HEK293 (cell line): ENCODE measurements at regions not wholly inside any gene's neighbourhood (a gene's known extent, or its start where the extent isn't known, plus 50 kb on each side); places are given as distances from the start of the nearest gene placed in this dataset.

ENCODE experiments used
- CTCF ChIP-seq: fragments of 450-650 bp; formaldehyde crosslinking; IDR thresholded peaks from 2 replicates; pipeline ENCODE4 v1.5.1; 2016; ENCODE audit warnings: missing biosample characterization, missing genetic modification characterization
- GLI4 ChIP-seq: fragments of 450-650 bp; formaldehyde crosslinking; IDR thresholded peaks from 2 replicates; pipeline ENCODE4 v1.5.1; 2016; ENCODE audit warnings: missing biosample characterization, missing genetic modification characterization
- TF ChIP-seq, protein P1 (sequence below): fragments of 450-650 bp; formaldehyde crosslinking; IDR thresholded peaks from 2 replicates; pipeline ENCODE4 v1.5.1; 2017; ENCODE audit warnings: missing biosample characterization, missing genetic modification characterization

GRCh38 chr4:171599628-171600027 is 213.6 kb upstream of the GALNTL6 start:
- TF ChIP-seq CTCF (tag by site-specific recombination), result no peak
- no peak for TF ChIP-seq GLI4
- TF ChIP-seq, protein P1, sequence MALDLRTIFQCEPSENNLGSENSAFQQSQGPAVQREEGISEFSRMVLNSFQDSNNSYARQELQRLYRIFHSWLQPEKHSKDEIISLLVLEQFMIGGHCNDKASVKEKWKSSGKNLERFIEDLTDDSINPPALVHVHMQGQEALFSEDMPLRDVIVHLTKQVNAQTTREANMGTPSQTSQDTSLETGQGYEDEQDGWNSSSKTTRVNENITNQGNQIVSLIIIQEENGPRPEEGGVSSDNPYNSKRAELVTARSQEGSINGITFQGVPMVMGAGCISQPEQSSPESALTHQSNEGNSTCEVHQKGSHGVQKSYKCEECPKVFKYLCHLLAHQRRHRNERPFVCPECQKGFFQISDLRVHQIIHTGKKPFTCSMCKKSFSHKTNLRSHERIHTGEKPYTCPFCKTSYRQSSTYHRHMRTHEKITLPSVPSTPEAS (tag by site-specific recombination), result no peak
